ENCODE measurements at regions not wholly inside any gene's neighbourhood (a gene's known extent, or its start where the extent isn't known, plus 50 kb on each side); places are given as distances from the start of the nearest gene placed in this dataset.

GRCh38 chr5:126364206-126364902 is 58.9 kb upstream of the GRAMD2B start:
- no peak overlapping the region for H3K27ac Mint-ChIP-seq
- no peak overlapping the region for H3K4me3 Mint-ChIP-seq
- H3K36me3 Mint-ChIP-seq (ENCODE audit: low read depth): no peaks in the 10 kb centered on the region
- H3K4me1 Mint-ChIP-seq (ENCODE audit: low read depth): no peaks in the 10 kb centered on the region
- no peaks in the 10 kb centered on the region for H3K9me3 Mint-ChIP-seq
- H3K27me3 Mint-ChIP-seq (ENCODE audit: low read depth): peaks cover 5% of the 10 kb centered on the region

- Mint-ChIP-seq H3K27ac (no peak overlapping the region), H3K4me3 (no peak overlapping the region), H3K27me3 (ENCODE audit: low read depth) (no peaks in the 10 kb centered on the region), H3K36me3 (ENCODE audit: low read depth) (no peaks in the 10 kb centered on the region), H3K9me3 (no peaks in the 10 kb centered on the region), H3K4me1 (ENCODE audit: low read depth) (no peaks in the 10 kb centered on the region)
Measured at GRCh38 chr5:126365446-126366198, 57.6 kb upstream of the GRAMD2B start.

GRCh38 chr5:126366199-126366560 is 57.0 kb upstream of the GRAMD2B start:
- H3K4me1 Mint-ChIP-seq (ENCODE audit: low read depth): no peaks in the 10 kb centered on the region
- no peaks in the 10 kb centered on the region for H3K27me3 Mint-ChIP-seq (ENCODE audit: low read depth)
- H3K36me3 Mint-ChIP-seq (ENCODE audit: low read depth): no peaks in the 10 kb centered on the region
- no peak overlapping the region for H3K4me3 Mint-ChIP-seq
- H3K9me3 Mint-ChIP-seq: no peaks in the 10 kb centered on the region
- no peak overlapping the region for H3K27ac Mint-ChIP-seq

GRCh38 chr5:126368239-126368812 is 54.9 kb upstream of the GRAMD2B start:
- Mint-ChIP-seq H3K36me3 (ENCODE audit: low read depth) (no peaks in the 10 kb centered on the region), H3K27ac (no peak overlapping the region), H3K9me3 (no peaks in the 10 kb centered on the region), H3K4me1 (ENCODE audit: low read depth) (no peaks in the 10 kb centered on the region), H3K4me3 (no peak overlapping the region), H3K27me3 (ENCODE audit: low read depth) (no peaks in the 10 kb centered on the region)

- no peaks in the 10 kb centered on the region for H3K9me3 Mint-ChIP-seq
- no peaks in the 10 kb centered on the region for H3K27me3 Mint-ChIP-seq (ENCODE audit: low read depth)
- no peaks in the 10 kb centered on the region for H3K4me1 Mint-ChIP-seq (ENCODE audit: low read depth)
- H3K27ac Mint-ChIP-seq: no peak overlapping the region
- no peaks in the 10 kb centered on the region for H3K36me3 Mint-ChIP-seq (ENCODE audit: low read depth)
- no peak overlapping the region for H3K4me3 Mint-ChIP-seq
Measured at GRCh38 chr5:126369083-126369482, 54.1 kb upstream of the GRAMD2B start.

GRCh38 chr5:126369995-126370731 is 53.0 kb upstream of the GRAMD2B start:
- Mint-ChIP-seq H3K4me3 (no peak overlapping the region), H3K4me1 (ENCODE audit: low read depth) (no peaks in the 10 kb centered on the region), H3K27ac (no peak overlapping the region), H3K36me3 (ENCODE audit: low read depth) (no peaks in the 10 kb centered on the region), H3K9me3 (no peaks in the 10 kb centered on the region), H3K27me3 (ENCODE audit: low read depth) (no peaks in the 10 kb centered on the region)

- Mint-ChIP-seq H3K27ac (no peak overlapping the region), H3K36me3 (ENCODE audit: low read depth) (no peaks in the 10 kb centered on the region), H3K4me3 (no peak overlapping the region), H3K9me3 (no peaks in the 10 kb centered on the region), H3K27me3 (ENCODE audit: low read depth) (no peaks in the 10 kb centered on the region), H3K4me1 (ENCODE audit: low read depth) (no peaks in the 10 kb centered on the region)
Measured at GRCh38 chr5:126370796-126371718, 52.2 kb upstream of the GRAMD2B start.

- no peak overlapping the region for H3K27ac Mint-ChIP-seq
- H3K36me3 Mint-ChIP-seq (ENCODE audit: low read depth): no peaks in the 10 kb centered on the region
- H3K4me1 Mint-ChIP-seq (ENCODE audit: low read depth): no peaks in the 10 kb centered on the region
- no peaks in the 10 kb centered on the region for H3K27me3 Mint-ChIP-seq (ENCODE audit: low read depth)
- no peaks in the 10 kb centered on the region for H3K9me3 Mint-ChIP-seq
- H3K4me3 Mint-ChIP-seq: no peak overlapping the region
Measured at GRCh38 chr5:126373375-126374108, 49.7 kb upstream of the GRAMD2B start.
